ENCODE measurements at regions not wholly inside any gene's neighbourhood (a gene's known extent, or its start where the extent isn't known, plus 50 kb on each side); places are given as distances from the start of the nearest gene placed in this dataset.

GRCh38 chr3:124315215-124316033 is 323.5 kb upstream of the ROPN1 start:
- no peak for TF ChIP-seq CTCF (IDR thresholded peaks at IDR 0.05)
- Histone ChIP-seq H3K4me2 (ENCODE audit: low read length) (no peak overlapping the region), H2AFZ (no peak overlapping the region)

GRCh38 chr3:124316034-124316287 is 324.0 kb upstream of the ROPN1 start:
- Histone ChIP-seq H2AFZ (no peak overlapping the region), H3K79me2 (no peaks in the 10 kb centered on the region), H3K27me3 (ENCODE audit: control insufficient read depth, insufficient read depth, low read length) (no peaks in the 10 kb centered on the region), H3K4me2 (ENCODE audit: low read length) (no peak overlapping the region), H3K9me3 (ENCODE audit: control insufficient read depth, low read length) (no peaks in the 10 kb centered on the region), H3K36me3 (ENCODE audit: control insufficient read depth, insufficient read depth, low read length) (no peaks in the 10 kb centered on the region), H3K4me3 (ENCODE audit: low read depth, low read length) (no peak overlapping the region), H3K9ac (no peak overlapping the region), H3K27ac (no peak overlapping the region), H3K4me1 (no peaks in the 10 kb centered on the region)
- TF ChIP-seq CTCF (IDR thresholded peaks at IDR 0.05), result no peak

More at GRCh38 chr3:124315215-124316033, 323.5 kb upstream of the ROPN1 start:
- H3K9me3 ChIP-seq (ENCODE audit: control insufficient read depth, low read length), result no peaks in the 10 kb centered on the region
- H3K36me3 ChIP-seq (ENCODE audit: control insufficient read depth, insufficient read depth, low read length), result no peaks in the 10 kb centered on the region
- H3K4me3 ChIP-seq (ENCODE audit: low read depth, low read length), result no peak overlapping the region
- H3K9ac ChIP-seq, result no peak overlapping the region
- H3K27me3 ChIP-seq (ENCODE audit: control insufficient read depth, insufficient read depth, low read length), result no peaks in the 10 kb centered on the region
- H3K4me1 ChIP-seq, result no peaks in the 10 kb centered on the region
- no peak overlapping the region for H3K27ac ChIP-seq
- H3K79me2 ChIP-seq, result no peaks in the 10 kb centered on the region

- H3K9me3 ChIP-seq (ENCODE audit: control insufficient read depth, low read length), result no peaks in the 10 kb centered on the region
These were observed 326.1 kb upstream of the ROPN1 start for GRCh38 chr3:124318014-124318413.

GRCh38 chr3:124318656-124319055 is 326.7 kb upstream of the ROPN1 start:
- TF ChIP-seq CTCF (IDR thresholded peaks at IDR 0.05), result no peak
- Histone ChIP-seq H3K4me1 (no peaks in the 10 kb centered on the region), H3K9ac (no peak overlapping the region), H3K9me3 (ENCODE audit: control insufficient read depth, low read length) (no peaks in the 10 kb centered on the region), H3K27me3 (ENCODE audit: control insufficient read depth, insufficient read depth, low read length) (no peaks in the 10 kb centered on the region), H3K27ac (no peak overlapping the region), H3K4me3 (ENCODE audit: low read depth, low read length) (no peak overlapping the region), H3K36me3 (ENCODE audit: control insufficient read depth, insufficient read depth, low read length) (no peaks in the 10 kb centered on the region), H3K4me2 (ENCODE audit: low read length) (no peak overlapping the region), H3K79me2 (no peaks in the 10 kb centered on the region), H2AFZ (no peak overlapping the region)

More at GRCh38 chr3:124318014-124318413, 326.1 kb upstream of the ROPN1 start:
- no peaks in the 10 kb centered on the region for H3K4me1 ChIP-seq
- no peaks in the 10 kb centered on the region for H3K27me3 ChIP-seq (ENCODE audit: control insufficient read depth, insufficient read depth, low read length)
- H3K4me3 ChIP-seq (ENCODE audit: low read depth, low read length), result no peak overlapping the region
- no peaks in the 10 kb centered on the region for H3K79me2 ChIP-seq
- no peak overlapping the region for H3K27ac ChIP-seq
- no peaks in the 10 kb centered on the region for H3K36me3 ChIP-seq (ENCODE audit: control insufficient read depth, insufficient read depth, low read length)
- no peak overlapping the region for H2AFZ ChIP-seq
- no peak overlapping the region for H3K9ac ChIP-seq
- H3K4me2 ChIP-seq (ENCODE audit: low read length), result no peak overlapping the region
- no peak for TF ChIP-seq CTCF (IDR thresholded peaks at IDR 0.05)

- Histone ChIP-seq H3K27me3 (ENCODE audit: control insufficient read depth, insufficient read depth, low read length) (no peaks in the 10 kb centered on the region), H3K36me3 (ENCODE audit: control insufficient read depth, insufficient read depth, low read length) (no peaks in the 10 kb centered on the region), H2AFZ (no peak overlapping the region), H3K27ac (no peak overlapping the region), H3K9me3 (ENCODE audit: control insufficient read depth, low read length) (no peaks in the 10 kb centered on the region), H3K4me1 (no peaks in the 10 kb centered on the region), H3K4me3 (ENCODE audit: low read depth, low read length) (no peak overlapping the region), H3K79me2 (no peaks in the 10 kb centered on the region), H3K4me2 (ENCODE audit: low read length) (no peak overlapping the region), H3K9ac (no peak overlapping the region)
- no peak for TF ChIP-seq CTCF (IDR thresholded peaks at IDR 0.05)
These were observed 329.1 kb upstream of the ROPN1 start for GRCh38 chr3:124320976-124321375.

Data from parathyroid adenoma (tissue), 2 donors.